ENCODE measurements at regions not wholly inside any gene's neighbourhood (a gene's known extent, or its start where the extent isn't known, plus 50 kb on each side); places are given as distances from the start of the nearest gene placed in this dataset.

- Histone ChIP-seq H3K4me3 (ENCODE audit: low read length in 2 of 2) (no peak overlapping the region), H3K14ac (ENCODE audit: low read length) (no peak overlapping the region), H2BK15ac (ENCODE audit: low read length) (no peak overlapping the region), H3K4ac (ENCODE audit: low read length) (no peak overlapping the region), H3K4me2 (ENCODE audit: insufficient read depth, low read length, poor library complexity, severe bottlenecking) (no peak overlapping the region), H3K9ac (ENCODE audit: low read depth, low read length, poor library complexity) (no peak overlapping the region), H3K36me3 (replicated peaks in 1 of 2; ENCODE audit: control insufficient read depth in 2 of 2, insufficient read depth in 2 of 2, low read length in 2 of 2) (no peaks in the 10 kb centered on the region), H3K18ac (ENCODE audit: low read length) (no peak overlapping the region), H3K9me3 (replicated peaks in 1 of 2; ENCODE audit: control insufficient read depth in 2 of 2, insufficient read depth in 1 of 2, low read depth in 1 of 2, low read length in 2 of 2) (no peaks in the 10 kb centered on the region), H4K8ac (ENCODE audit: low read depth, low read length) (no peak overlapping the region), H2BK5ac (ENCODE audit: low read length) (no peak overlapping the region), H3K4me1 (ENCODE audit: control insufficient read depth in 2 of 2, insufficient read depth in 1 of 2, low read depth in 1 of 2, low read length in 2 of 2) (no peaks in the 10 kb centered on the region), H4K91ac (ENCODE audit: low read depth, low read length, poor library complexity) (no peak overlapping the region), H2BK12ac (ENCODE audit: low read length) (no peak overlapping the region), H2AK5ac (ENCODE audit: low read depth, low read length) (no peak overlapping the region), H3K27ac (replicated peaks; ENCODE audit: low read length) (no peak overlapping the region), H3K27me3 (ENCODE audit: control insufficient read depth in 3 of 3, insufficient read depth in 3 of 3, low read depth in 1 of 3, low read length in 3 of 3) (no peaks in the 10 kb centered on the region), H2BK120ac (ENCODE audit: low read depth, low read length) (no peak overlapping the region), H2AFZ (ENCODE audit: low read length) (no peak overlapping the region), H3K79me1 (ENCODE audit: low read depth, low read length) (no peaks in the 10 kb centered on the region), H3K23ac (ENCODE audit: low read depth, low read length, poor library complexity) (no peak overlapping the region)
- WGBS, 2 donors (ENCODE audit: extremely low coverage in 2 of 2, insufficient read length in 2 of 2, insufficient replicate concordance in 1 of 2) = no CpG with 5 or more reads among the region's 1 CpG
- no peak for DNase-seq (ENCODE audit: low spot score)
These were observed 271.5 kb downstream of the TGFB2 start for GRCh38 chr1:218616681-218617080.

- Histone ChIP-seq H3K4me3 (ENCODE audit: low read length in 2 of 2) (no peak overlapping the region), H3K36me3 (replicated peaks in 1 of 2; ENCODE audit: control insufficient read depth in 2 of 2, insufficient read depth in 2 of 2, low read length in 2 of 2) (no peaks in the 10 kb centered on the region), H2BK12ac (ENCODE audit: low read length) (no peak overlapping the region), H3K27me3 (ENCODE audit: control insufficient read depth in 3 of 3, insufficient read depth in 3 of 3, low read depth in 1 of 3, low read length in 3 of 3) (no peaks in the 10 kb centered on the region), H3K4me1 (ENCODE audit: control insufficient read depth in 2 of 2, insufficient read depth in 1 of 2, low read depth in 1 of 2, low read length in 2 of 2) (no peaks in the 10 kb centered on the region), H2BK15ac (ENCODE audit: low read length) (no peak overlapping the region), H4K8ac (ENCODE audit: low read depth, low read length) (no peak overlapping the region), H2AFZ (ENCODE audit: low read length) (no peak overlapping the region), H3K14ac (ENCODE audit: low read length) (no peak overlapping the region), H2AK5ac (ENCODE audit: low read depth, low read length) (no peak overlapping the region), H3K23ac (ENCODE audit: low read depth, low read length, poor library complexity) (no peak overlapping the region), H3K4me2 (ENCODE audit: insufficient read depth, low read length, poor library complexity, severe bottlenecking) (no peak overlapping the region), H4K91ac (ENCODE audit: low read depth, low read length, poor library complexity) (no peak overlapping the region), H3K9me3 (replicated peaks in 1 of 2; ENCODE audit: control insufficient read depth in 2 of 2, insufficient read depth in 1 of 2, low read depth in 1 of 2, low read length in 2 of 2) (no peaks in the 10 kb centered on the region), H2BK120ac (ENCODE audit: low read depth, low read length) (no peak overlapping the region), H3K18ac (ENCODE audit: low read length) (no peak overlapping the region), H3K4ac (ENCODE audit: low read length) (no peak overlapping the region), H2BK5ac (ENCODE audit: low read length) (no peak overlapping the region), H3K27ac (replicated peaks; ENCODE audit: low read length) (no peak overlapping the region), H3K9ac (ENCODE audit: low read depth, low read length, poor library complexity) (no peak overlapping the region), H3K79me1 (ENCODE audit: low read depth, low read length) (no peaks in the 10 kb centered on the region)
- DNase-seq (ENCODE audit: low spot score) = no peak
These were observed 272.9 kb downstream of the TGFB2 start for GRCh38 chr1:218617986-218618385.

GRCh38 chr1:218620956-218621355 is 275.8 kb downstream of the TGFB2 start:
- DNase-seq (ENCODE audit: low spot score) = no peak
- no CpG with 5 or more reads among the region's 1 CpG for WGBS, 2 donors (ENCODE audit: extremely low coverage in 2 of 2, insufficient read length in 2 of 2, insufficient replicate concordance in 1 of 2)
- H3K14ac ChIP-seq (ENCODE audit: low read length) = no peak overlapping the region

GRCh38 chr1:218624052-218624451 is 278.9 kb downstream of the TGFB2 start:
- no peak overlapping the region for H2BK12ac ChIP-seq (ENCODE audit: low read length)
- WGBS, 2 donors (ENCODE audit: extremely low coverage in 2 of 2, insufficient read length in 2 of 2, insufficient replicate concordance in 1 of 2) = no CpG with 5 or more reads among the region's 2 CpGs

More at GRCh38 chr1:218620956-218621355, 275.8 kb downstream of the TGFB2 start:
- H3K27ac ChIP-seq (replicated peaks; ENCODE audit: low read length) = no peak overlapping the region
- no peak overlapping the region for H2BK120ac ChIP-seq (ENCODE audit: low read depth, low read length)
- H3K9me3 ChIP-seq (replicated peaks in 1 of 2; ENCODE audit: control insufficient read depth in 2 of 2, insufficient read depth in 1 of 2, low read depth in 1 of 2, low read length in 2 of 2) = no peaks in the 10 kb centered on the region
- no peak overlapping the region for H2BK5ac ChIP-seq (ENCODE audit: low read length)
- H3K27me3 ChIP-seq (ENCODE audit: control insufficient read depth in 3 of 3, insufficient read depth in 3 of 3, low read depth in 1 of 3, low read length in 3 of 3) = no peaks in the 10 kb centered on the region
- H3K18ac ChIP-seq (ENCODE audit: low read length) = no peak overlapping the region
- H3K4me2 ChIP-seq (ENCODE audit: insufficient read depth, low read length, poor library complexity, severe bottlenecking) = no peak overlapping the region
- no peak overlapping the region for H2BK15ac ChIP-seq (ENCODE audit: low read length)
- no peak overlapping the region for H4K8ac ChIP-seq (ENCODE audit: low read depth, low read length)
- H2AK5ac ChIP-seq (ENCODE audit: low read depth, low read length) = no peak overlapping the region
- no peak overlapping the region for H3K4ac ChIP-seq (ENCODE audit: low read length)
- H3K4me3 ChIP-seq (ENCODE audit: low read length in 2 of 2) = no peak overlapping the region
- H2AFZ ChIP-seq (ENCODE audit: low read length) = no peak overlapping the region
- no peaks in the 10 kb centered on the region for H3K79me1 ChIP-seq (ENCODE audit: low read depth, low read length)
- no peak overlapping the region for H4K91ac ChIP-seq (ENCODE audit: low read depth, low read length, poor library complexity)
- no peak overlapping the region for H3K23ac ChIP-seq (ENCODE audit: low read depth, low read length, poor library complexity)
- H3K4me1 ChIP-seq (ENCODE audit: control insufficient read depth in 2 of 2, insufficient read depth in 1 of 2, low read depth in 1 of 2, low read length in 2 of 2) = no peaks in the 10 kb centered on the region
- H2BK12ac ChIP-seq (ENCODE audit: low read length) = no peak overlapping the region
- no peak overlapping the region for H3K9ac ChIP-seq (ENCODE audit: low read depth, low read length, poor library complexity)
- H3K36me3 ChIP-seq (replicated peaks in 1 of 2; ENCODE audit: control insufficient read depth in 2 of 2, insufficient read depth in 2 of 2, low read length in 2 of 2) = no peaks in the 10 kb centered on the region

More at GRCh38 chr1:218624052-218624451, 278.9 kb downstream of the TGFB2 start:
- no peak for DNase-seq (ENCODE audit: low spot score)
- Histone ChIP-seq H2BK5ac (ENCODE audit: low read length) (no peak overlapping the region), H3K9me3 (replicated peaks in 1 of 2; ENCODE audit: control insufficient read depth in 2 of 2, insufficient read depth in 1 of 2, low read depth in 1 of 2, low read length in 2 of 2) (no peaks in the 10 kb centered on the region), H3K4me1 (ENCODE audit: control insufficient read depth in 2 of 2, insufficient read depth in 1 of 2, low read depth in 1 of 2, low read length in 2 of 2) (no peaks in the 10 kb centered on the region), H3K14ac (ENCODE audit: low read length) (no peak overlapping the region), H3K4ac (ENCODE audit: low read length) (no peak overlapping the region), H3K36me3 (replicated peaks in 1 of 2; ENCODE audit: control insufficient read depth in 2 of 2, insufficient read depth in 2 of 2, low read length in 2 of 2) (no peaks in the 10 kb centered on the region), H2AFZ (ENCODE audit: low read length) (no peak overlapping the region), H3K23ac (ENCODE audit: low read depth, low read length, poor library complexity) (no peak overlapping the region), H2AK5ac (ENCODE audit: low read depth, low read length) (no peak overlapping the region), H3K4me3 (ENCODE audit: low read length in 2 of 2) (no peak overlapping the region), H3K18ac (ENCODE audit: low read length) (no peak overlapping the region), H3K27ac (replicated peaks; ENCODE audit: low read length) (no peak overlapping the region), H3K27me3 (ENCODE audit: control insufficient read depth in 3 of 3, insufficient read depth in 3 of 3, low read depth in 1 of 3, low read length in 3 of 3) (no peaks in the 10 kb centered on the region), H3K4me2 (ENCODE audit: insufficient read depth, low read length, poor library complexity, severe bottlenecking) (no peak overlapping the region), H4K8ac (ENCODE audit: low read depth, low read length) (no peak overlapping the region), H3K9ac (ENCODE audit: low read depth, low read length, poor library complexity) (no peak overlapping the region), H2BK15ac (ENCODE audit: low read length) (no peak overlapping the region), H3K79me1 (ENCODE audit: low read depth, low read length) (no peaks in the 10 kb centered on the region), H4K91ac (ENCODE audit: low read depth, low read length, poor library complexity) (no peak overlapping the region), H2BK120ac (ENCODE audit: low read depth, low read length) (no peak overlapping the region)
